ENCODE measurements at regions not wholly inside any gene's neighbourhood (a gene's known extent, or its start where the extent isn't known, plus 50 kb on each side); places are given as distances from the start of the nearest gene placed in this dataset.

- no peak overlapping the region for H3K4me3 ChIP-seq (ENCODE audit: low read depth, low read length)
- no peaks in the 10 kb centered on the region for H3K36me3 ChIP-seq (ENCODE audit: control insufficient read depth, insufficient read depth, low read length)
- H3K27me3 ChIP-seq (ENCODE audit: control insufficient read depth, insufficient read depth, low read length), result no peaks in the 10 kb centered on the region
- DNase-seq (ENCODE audit: low read depth), result no peak
- no peak for TF ChIP-seq CTCF (IDR thresholded peaks at IDR 0.05; ENCODE audit: insufficient read depth, low read depth, low read length)
- ChIA-PET POLR2A (no interaction called here), CTCF (no interaction called here)
Measured at GRCh38 chr5:24177821-24178220, 467.0 kb downstream of the CDH10 start.

- Histone ChIP-seq H3K4me3 (ENCODE audit: low read depth, low read length) (no peak overlapping the region), H3K36me3 (ENCODE audit: control insufficient read depth, insufficient read depth, low read length) (no peaks in the 10 kb centered on the region), H3K27me3 (ENCODE audit: control insufficient read depth, insufficient read depth, low read length) (no peaks in the 10 kb centered on the region)
- ChIA-PET CTCF (no interaction called here), POLR2A (no interaction called here)
- TF ChIP-seq CTCF (IDR thresholded peaks at IDR 0.05; ENCODE audit: insufficient read depth, low read depth, low read length), result no peak
- no peak for DNase-seq (ENCODE audit: low read depth)
Measured at GRCh38 chr5:24183981-24184380, 460.8 kb downstream of the CDH10 start.

GRCh38 chr5:24188216-24188925 is 456.4 kb downstream of the CDH10 start:
- Histone ChIP-seq H3K27me3 (ENCODE audit: control insufficient read depth, insufficient read depth, low read length) (no peaks in the 10 kb centered on the region), H3K4me3 (ENCODE audit: low read depth, low read length) (no peak overlapping the region), H3K36me3 (ENCODE audit: control insufficient read depth, insufficient read depth, low read length) (no peaks in the 10 kb centered on the region)
- no peak for TF ChIP-seq CTCF (IDR thresholded peaks at IDR 0.05; ENCODE audit: insufficient read depth, low read depth, low read length)
- CTCF ChIA-PET, result no interaction called here
- no peak for DNase-seq (ENCODE audit: low read depth)
- POLR2A ChIA-PET, result no interaction called here

- Histone ChIP-seq H3K4me3 (ENCODE audit: low read depth, low read length) (no peak overlapping the region), H3K36me3 (ENCODE audit: control insufficient read depth, insufficient read depth, low read length) (no peaks in the 10 kb centered on the region), H3K27me3 (ENCODE audit: control insufficient read depth, insufficient read depth, low read length) (no peaks in the 10 kb centered on the region)
- no peak for DNase-seq (ENCODE audit: low read depth)
- no peak for TF ChIP-seq CTCF (IDR thresholded peaks at IDR 0.05; ENCODE audit: insufficient read depth, low read depth, low read length)
- ChIA-PET POLR2A (no interaction called here), CTCF (no interaction called here)
Measured at GRCh38 chr5:24196789-24197188, 448.0 kb downstream of the CDH10 start.

- DNase-seq (ENCODE audit: low read depth), result no peak
- Histone ChIP-seq H3K27me3 (ENCODE audit: control insufficient read depth, insufficient read depth, low read length) (no peaks in the 10 kb centered on the region), H3K36me3 (ENCODE audit: control insufficient read depth, insufficient read depth, low read length) (no peaks in the 10 kb centered on the region), H3K4me3 (ENCODE audit: low read depth, low read length) (no peak overlapping the region)
- POLR2A ChIA-PET, result no interaction called here
- no peak for TF ChIP-seq CTCF (IDR thresholded peaks at IDR 0.05; ENCODE audit: insufficient read depth, low read depth, low read length)
- CTCF ChIA-PET, result no interaction called here
Measured at GRCh38 chr5:24208686-24209106, 436.1 kb downstream of the CDH10 start.
